ENCODE measurements at regions not wholly inside any gene's neighbourhood (a gene's known extent, or its start where the extent isn't known, plus 50 kb on each side); places are given as distances from the start of the nearest gene placed in this dataset.
"Not testable (repeated sequence)": the region's sequence is repeated elsewhere in the genome, so short reads cannot be mapped to it uniquely, and the experiment has no call there.

GRCh38 chr2:111401270-111402140, 280.8 kb downstream of the BCL2L11 start:
- not testable (repeated sequence) for TF ChIP-seq CTCF (conservative IDR thresholded peaks at IDR 0.05; ENCODE audit: low read length); EZH2phosphoT487 (IDR thresholded peaks at IDR 0.05; ENCODE audit: borderline replicate concordance)
